C4-2B (cell line): ENCODE measurements at regions not wholly inside any gene's neighbourhood (a gene's known extent, or its start where the extent isn't known, plus 50 kb on each side); places are given as distances from the start of the nearest gene placed in this dataset.

Experiments
- ZFX ChIP-seq: fragments of 450-650 bp; IDR thresholded peaks from 2 replicates; pipeline ENCODE4 v1.6.1; 2017
- TF ChIP-seq, protein P1 (sequence below): fragments of 450-650 bp; conservative IDR thresholded peaks from 2 replicates; pipeline ENCODE4 v1.5.1; 2017; ENCODE audit warnings: mild to moderate bottlenecking

DNA sequence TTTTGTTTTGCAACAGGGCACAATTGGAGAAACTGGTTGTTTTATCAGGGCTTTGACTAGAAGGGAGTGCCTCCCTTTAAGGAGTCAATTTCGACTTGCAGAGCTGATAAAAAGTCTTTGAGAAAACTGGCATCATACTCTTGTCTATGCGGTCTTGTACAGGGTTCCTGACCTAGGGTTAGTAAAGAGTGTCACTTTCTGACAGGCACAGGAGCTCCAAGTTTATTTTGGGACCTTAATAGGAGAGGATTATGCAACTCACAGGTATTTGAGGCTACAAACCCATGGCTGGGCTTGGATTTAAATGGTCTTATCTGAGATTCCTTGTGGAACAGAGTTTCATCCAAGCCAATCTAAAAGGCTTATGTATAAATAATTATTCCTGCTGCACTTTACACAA is 365.4 kb downstream of the HTR1B start:
- TF ChIP-seq, protein P1, sequence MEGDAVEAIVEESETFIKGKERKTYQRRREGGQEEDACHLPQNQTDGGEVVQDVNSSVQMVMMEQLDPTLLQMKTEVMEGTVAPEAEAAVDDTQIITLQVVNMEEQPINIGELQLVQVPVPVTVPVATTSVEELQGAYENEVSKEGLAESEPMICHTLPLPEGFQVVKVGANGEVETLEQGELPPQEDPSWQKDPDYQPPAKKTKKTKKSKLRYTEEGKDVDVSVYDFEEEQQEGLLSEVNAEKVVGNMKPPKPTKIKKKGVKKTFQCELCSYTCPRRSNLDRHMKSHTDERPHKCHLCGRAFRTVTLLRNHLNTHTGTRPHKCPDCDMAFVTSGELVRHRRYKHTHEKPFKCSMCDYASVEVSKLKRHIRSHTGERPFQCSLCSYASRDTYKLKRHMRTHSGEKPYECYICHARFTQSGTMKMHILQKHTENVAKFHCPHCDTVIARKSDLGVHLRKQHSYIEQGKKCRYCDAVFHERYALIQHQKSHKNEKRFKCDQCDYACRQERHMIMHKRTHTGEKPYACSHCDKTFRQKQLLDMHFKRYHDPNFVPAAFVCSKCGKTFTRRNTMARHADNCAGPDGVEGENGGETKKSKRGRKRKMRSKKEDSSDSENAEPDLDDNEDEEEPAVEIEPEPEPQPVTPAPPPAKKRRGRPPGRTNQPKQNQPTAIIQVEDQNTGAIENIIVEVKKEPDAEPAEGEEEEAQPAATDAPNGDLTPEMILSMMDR, result no peak
- TF ChIP-seq ZFX, result no peak
